ENCODE measurements at regions not wholly inside any gene's neighbourhood (a gene's known extent, or its start where the extent isn't known, plus 50 kb on each side); places are given as distances from the start of the nearest gene placed in this dataset. TPM values are rescaled to one million over a fixed set of nuclear protein-coding genes. Genes with fewer than 3 reads are reported as not detected.

- H3K4me3 ChIP-seq (ENCODE audit: low read length): no peak overlapping the region
- H3K36me3 ChIP-seq (ENCODE audit: insufficient read depth, low read length): no peaks in the 10 kb centered on the region
- H3K9me3 ChIP-seq (replicated peaks; ENCODE audit: low read length): no peaks in the 10 kb centered on the region
Measured at GRCh38 chr12:86312232-86312631, 56.0 kb upstream of the MGAT4C start.

More at GRCh38 chr12:86312232-86312631, 56.0 kb upstream of the MGAT4C start:
- Histone ChIP-seq H3K27me3 (ENCODE audit: control insufficient read depth, insufficient read depth, low read length) (no peaks in the 10 kb centered on the region), H3K9ac (ENCODE audit: low read depth, low read length) (no peak overlapping the region), H3K4me1 (ENCODE audit: control insufficient read depth, insufficient read depth, low read length) (no peaks in the 10 kb centered on the region), H3K4me2 (ENCODE audit: low read length) (no peak overlapping the region)

Small RNA genes lying in the stretch of these regions (small RNA-seq; reads per million reads assigned to genes)
- gene AC079598.2: not detected
- not detected for gene AC079598.3
- not detected for gene AC079598.4
- gene CYCSP30: not detected
